Gastrocnemius medialis (tissue), 4 donors: ENCODE measurements at regions not wholly inside any gene's neighbourhood (a gene's known extent, or its start where the extent isn't known, plus 50 kb on each side); places are given as distances from the start of the nearest gene placed in this dataset.

Source experiments
- ATAC-seq, 2 donors: fragments of 150-250 bp; one replicate each; pipeline ENCODE4 v1.9.1; 2016
- DNase-seq, 2 donors: peaks; one replicate each; pipeline ENCODE4 v3.0.0-alpha.2; 2019
- H3K27ac ChIP-seq, 4 donors: fragments of 200-600 bp; sonication (generic); 1 replicate in 1 of 4; 2 replicates in 3 of 4; pipeline ENCODE4 v1.5.1; 2016 to 2018; ENCODE audit warnings: mild to moderate bottlenecking in 2 of 4, moderate library complexity in 1 of 4
- H3K27me3 ChIP-seq, 3 donors: fragments of 200-600 bp; sonication (generic) in 2 of 3; 1 replicate in 1 of 3; 2 replicates in 2 of 3; pipeline versions ENCODE4 v1.5.1 to v1.6.0; 2016 to 2019; ENCODE audit warnings: mild to moderate bottlenecking in 1 of 3, moderate library complexity in 1 of 3
- H3K36me3 ChIP-seq, 2 donors: fragments of 200-600 bp; sonication (generic) in 1 of 2; one replicate each; pipeline ENCODE4 v1.5.1; 2017 to 2018
- H3K4me1 ChIP-seq, 2 donors: fragments of 200-600 bp; sonication (generic) in 1 of 2; one replicate each; pipeline ENCODE4 v1.5.1; 2016 to 2017; ENCODE audit warnings: mild to moderate bottlenecking in 2 of 2
- H3K4me3 ChIP-seq, 4 donors: fragments of 200-600 bp; sonication (generic) in 3 of 4; 1 replicate in 1 of 4; 2 replicates in 3 of 4; pipeline ENCODE4 v1.5.1; 2016 to 2019; ENCODE audit warnings: mild to moderate bottlenecking in 2 of 4
- H3K9me3 ChIP-seq, 3 donors: fragments of 200-600 bp; sonication (generic) in 2 of 3; 1 replicate in 1 of 3; 2 replicates in 2 of 3; pipeline ENCODE4 v1.5.1; 2016 to 2019
- CTCF ChIP-seq, 5 experiments: fragments of 450-650 bp in 3 of 5; fragments of 200-600 bp in 2 of 5; sonication (generic) in 2 of 5; IDR thresholded peaks in 4 of 5; conservative IDR thresholded peaks in 1 of 5; 1 replicate in 4 of 5; 2 replicates in 1 of 5; pipeline ENCODE4 v1.5.1; 2016 to 2019; ENCODE audit warnings: antibody characterized with exemption in 5 of 5, mild to moderate bottlenecking in 3 of 5, moderate library complexity in 3 of 5
- POLR2A ChIP-seq, 2 donors: fragments of 450-650 bp; IDR thresholded peaks; one replicate each; pipeline ENCODE4 v1.6.1; 2017; ENCODE audit warnings: antibody characterized with exemption in 2 of 2, mild to moderate bottlenecking in 2 of 2, moderate library complexity in 2 of 2
- in situ Hi-C, 4 donors: fragments of 200-750 bp; cut with MboI; loops; one replicate each; pipeline versions ENCODE4 v1.15.0 to v1.8.0; 2017; ENCODE audit warnings: low sequenced_read_pairs in 4 of 4
- intact Hi-C: fragments of 100-400 bp; cut with DNase I; formaldehyde crosslinking; loops from one replicate; pipeline ENCODE4 v1.15.1; 2023; ENCODE audit warnings: low total_unique reads

- in situ Hi-C loops = loop anchor here in 1 of 4 donors (25.0 kb wide), 1 partner anchor 103 kb away; no protein-coding TSS in a partner anchor
- no peaks in the 10 kb centered on the region for H3K36me3 ChIP-seq
- intact Hi-C loops = no loop called here
- DNase-seq (no peak), ATAC-seq (no peak)
- TF ChIP-seq POLR2A (IDR thresholded peaks at IDR 0.05) = no peak
- TF ChIP-seq CTCF (IDR thresholded peaks at IDR 0.05 in 4 of 5, conservative IDR thresholded peaks at IDR 0.05 in 1 of 5) = no peak
- H3K27me3 ChIP-seq = no peaks in the 10 kb centered on the region
- no peak overlapping the region for H3K4me3 ChIP-seq
- H3K27ac ChIP-seq = no peak overlapping the region
- no peaks in the 10 kb centered on the region for H3K4me1 ChIP-seq
- no peaks in the 10 kb centered on the region for H3K9me3 ChIP-seq
These were observed 143.6 kb downstream of the TANC2 start for GRCh38 chr17:63109661-63110060.

- no peak for ATAC-seq
- intact Hi-C loops = no loop called here
- H3K36me3 ChIP-seq = no peaks in the 10 kb centered on the region
These were observed 147.1 kb downstream of the TANC2 start for GRCh38 chr17:63113167-63113566.

GRCh38 chr17:63116228-63116627, 150.2 kb downstream of the TANC2 start:
- intact Hi-C loops (no loop called here), in situ Hi-C loops (loop anchor here in 1 of 4 donors (25.0 kb wide), 1 partner anchor 96 kb away; no protein-coding TSS in a partner anchor)
- no peaks in the 10 kb centered on the region for H3K9me3 ChIP-seq
- H3K4me1 ChIP-seq = no peaks in the 10 kb centered on the region
- ATAC-seq (no peak), DNase-seq (no peak)
- no peaks in the 10 kb centered on the region for H3K36me3 ChIP-seq
- no peaks in the 10 kb centered on the region for H3K27me3 ChIP-seq
- no peak overlapping the region for H3K27ac ChIP-seq
- no peak for TF ChIP-seq CTCF (IDR thresholded peaks at IDR 0.05 in 4 of 5, conservative IDR thresholded peaks at IDR 0.05 in 1 of 5)
- TF ChIP-seq POLR2A (IDR thresholded peaks at IDR 0.05) = no peak
- no peak overlapping the region for H3K4me3 ChIP-seq

More at GRCh38 chr17:63113167-63113566, 147.1 kb downstream of the TANC2 start:
- TF ChIP-seq CTCF (IDR thresholded peaks at IDR 0.05 in 4 of 5, conservative IDR thresholded peaks at IDR 0.05 in 1 of 5) (no peak), POLR2A (IDR thresholded peaks at IDR 0.05) (no peak)
- Histone ChIP-seq H3K9me3 (no peaks in the 10 kb centered on the region), H3K4me3 (no peak overlapping the region), H3K27me3 (no peaks in the 10 kb centered on the region), H3K27ac (no peak overlapping the region), H3K4me1 (no peaks in the 10 kb centered on the region)
- no peak for DNase-seq
- in situ Hi-C loops = loop anchor here in 1 of 4 donors (25.0 kb wide), 1 partner anchor 99 kb away; no protein-coding TSS in a partner anchor

- H3K4me3 ChIP-seq = no peak overlapping the region
- TF ChIP-seq POLR2A (IDR thresholded peaks at IDR 0.05) (no peak), CTCF (IDR thresholded peaks at IDR 0.05 in 4 of 5, conservative IDR thresholded peaks at IDR 0.05 in 1 of 5) (no peak)
- H3K27ac ChIP-seq = no peak overlapping the region
- in situ Hi-C loops = loop anchor here in 1 of 4 donors (25.0 kb wide), 1 partner anchor 95 kb away; no protein-coding TSS in a partner anchor
- H3K9me3 ChIP-seq = no peaks in the 10 kb centered on the region
- DNase-seq (no peak), ATAC-seq (no peak)
- H3K27me3 ChIP-seq = no peaks in the 10 kb centered on the region
- H3K36me3 ChIP-seq = no peaks in the 10 kb centered on the region
- H3K4me1 ChIP-seq = no peaks in the 10 kb centered on the region
- intact Hi-C loops = no loop called here
These were observed 151.2 kb downstream of the TANC2 start for GRCh38 chr17:63116967-63117830.
